ENCODE measurements at regions not wholly inside any gene's neighbourhood (a gene's known extent, or its start where the extent isn't known, plus 50 kb on each side); places are given as distances from the start of the nearest gene placed in this dataset.

GRCh38 chr2:120902592-120902991, 166.9 kb downstream of the GLI2 start:
- DNase-seq, result no peak

- no peak for DNase-seq
Observed at GRCh38 chr2:120904379-120904778, 168.7 kb downstream of the GLI2 start.

GRCh38 chr2:120904830-120905234, 169.2 kb downstream of the GLI2 start:
- no peak for DNase-seq

GRCh38 chr2:120905298-120905697, 169.6 kb downstream of the GLI2 start:
- no peak for DNase-seq

GRCh38 chr2:120905824-120906571, 170.3 kb downstream of the GLI2 start:
- no peak for DNase-seq

- DNase-seq, result no peak
Observed at GRCh38 chr2:120906914-120907313, 171.2 kb downstream of the GLI2 start.

GRCh38 chr2:120907822-120908221, 172.2 kb downstream of the GLI2 start:
- no peak for DNase-seq

GRCh38 chr2:120908314-120908975, 172.8 kb downstream of the GLI2 start:
- no peak for DNase-seq

- no peak for DNase-seq
Observed at GRCh38 chr2:120909102-120909501, 173.4 kb downstream of the GLI2 start.

GRCh38 chr2:120910164-120910563, 174.5 kb downstream of the GLI2 start:
- no peak for DNase-seq

- DNase-seq, result no peak
Observed at GRCh38 chr2:120910956-120911951, 175.6 kb downstream of the GLI2 start.

- DNase-seq, result no peak
Observed at GRCh38 chr2:120912101-120912985, 176.7 kb downstream of the GLI2 start.

- DNase-seq, result no peak
Observed at GRCh38 chr2:120913972-120914838, 178.5 kb downstream of the GLI2 start.

GRCh38 chr2:120914839-120915521, 179.3 kb downstream of the GLI2 start:
- no peak for DNase-seq

GRCh38 chr2:120915670-120916069, 180.0 kb downstream of the GLI2 start:
- no peak for DNase-seq

GRCh38 chr2:120916446-120916845, 180.8 kb downstream of the GLI2 start:
- DNase-seq, result no peak

- no peak for DNase-seq
Observed at GRCh38 chr2:120917886-120918285, 182.2 kb downstream of the GLI2 start.

GRCh38 chr2:120919216-120919615, 183.5 kb downstream of the GLI2 start:
- DNase-seq, result no peak

GRCh38 chr2:120919771-120920453, 184.2 kb downstream of the GLI2 start:
- DNase-seq, result no peak

Measured in activated CD4-positive, CD25-positive, alpha-beta regulatory T cell treated with anti-CD3 and anti-CD28 coated beads, Interleukin-2, amount 50 U/mL, for 72 hours (primary cell).